GM23338 (cell line): ENCODE measurements at regions not wholly inside any gene's neighbourhood (a gene's known extent, or its start where the extent isn't known, plus 50 kb on each side); places are given as distances from the start of the nearest gene placed in this dataset.

Source experiments
- ATAC-seq: fragments of 200-7000 bp; cut with Tn5 transposase; 3 replicates; pipeline ENCODE4 v1.9.1; 2020
- DNase-seq: peaks from one replicate; pipeline ENCODE4 v3.0.0-alpha.2; 2015; ENCODE audit warnings: low spot score
- H2AFZ ChIP-seq: fragments of 200-600 bp; sonication (generic); 2 replicates; pipeline ENCODE4 v1.8.0; 2016; ENCODE audit warnings: antibody characterized with exemption, mild to moderate bottlenecking, moderate library complexity
- H3F3A ChIP-seq: fragments of 200-600 bp; sonication (generic); replicated peaks from 2 replicates; pipeline ENCODE4 v1.8.0; 2017; ENCODE audit warnings: antibody characterized with exemption, mixed run types, low read depth
- H3K27ac ChIP-seq: fragments of 200-600 bp; sonication (generic); 2 replicates; pipeline ENCODE4 v1.6.1; 2016; ENCODE audit warnings: low read depth
- H3K27me3 ChIP-seq: fragments of 200-600 bp; sonication (generic); 2 replicates; pipeline ENCODE4 v1.8.0; 2016; ENCODE audit warnings: mild to moderate bottlenecking, mixed run types, moderate library complexity; ENCODE audit not compliant: insufficient read depth
- H3K36me3 ChIP-seq: fragments of 200-600 bp; sonication (generic); 2 replicates; pipeline ENCODE4 v1.8.0; 2016; ENCODE audit warnings: mild to moderate bottlenecking; ENCODE audit not compliant: insufficient read depth
- H3K4me1 ChIP-seq: fragments of 200-600 bp; sonication (generic); 2 replicates; pipeline ENCODE4 v1.8.0; 2016; ENCODE audit warnings: mild to moderate bottlenecking, moderate library complexity; ENCODE audit not compliant: insufficient read depth
- H3K4me2 ChIP-seq: fragments of 200-600 bp; sonication (generic); 2 replicates; pipeline ENCODE4 v1.7.1; 2017; ENCODE audit warnings: mixed run types
- H3K4me3 ChIP-seq: fragments of 200-600 bp; sonication (generic); 2 replicates; pipeline ENCODE4 v1.6.1; 2016; ENCODE audit warnings: mixed run types
- H3K79me2 ChIP-seq: fragments of 200-600 bp; sonication (generic); replicated peaks from 2 replicates; pipeline ENCODE4 v1.8.0; 2017; ENCODE audit warnings: mild to moderate bottlenecking; ENCODE audit not compliant: insufficient read depth
- H3K9me2 ChIP-seq: fragments of 200-600 bp; sonication (generic); 2 replicates; pipeline ENCODE4 v1.8.0; 2017; ENCODE audit not compliant: insufficient read depth
- H4K20me1 ChIP-seq: fragments of 200-600 bp; sonication (generic); replicated peaks from 2 replicates; pipeline ENCODE4 v1.8.0; 2017; ENCODE audit warnings: mild to moderate bottlenecking; ENCODE audit not compliant: insufficient read depth
- H3K27ac Mint-ChIP-seq: 2 replicates; pipeline ENCODE4 v1.8.0; 2020; ENCODE audit warnings: inconsistent platforms, mild to moderate bottlenecking, moderate library complexity, mixed read lengths
- H3K27me3 Mint-ChIP-seq: 3 replicates; pipeline ENCODE4 v1.8.0; 2022; ENCODE audit warnings: low read depth, mild to moderate bottlenecking, moderate library complexity, mixed read lengths, inconsistent platforms; ENCODE audit not compliant: insufficient read depth, poor library complexity
- H3K36me3 Mint-ChIP-seq: 3 replicates; pipeline ENCODE4 v1.8.0; 2021; ENCODE audit warnings: low read depth, mild to moderate bottlenecking, inconsistent platforms, moderate library complexity, mixed read lengths
- H3K4me1 Mint-ChIP-seq: 3 replicates; pipeline ENCODE4 v1.8.0; 2020; ENCODE audit warnings: mild to moderate bottlenecking, inconsistent platforms, mixed read lengths
- H3K4me3 Mint-ChIP-seq: 3 replicates; pipeline ENCODE4 v1.8.0; 2021; ENCODE audit warnings: moderate library complexity, mild to moderate bottlenecking, inconsistent platforms, mixed read lengths
- H3K9me3 Mint-ChIP-seq: 3 replicates; pipeline ENCODE4 v1.8.0; 2020; ENCODE audit warnings: moderate library complexity, mild to moderate bottlenecking, inconsistent platforms, mixed read lengths
- CREB1 ChIP-seq: fragments of 250-450 bp; sonication (Bioruptor Pico); IDR thresholded peaks from 2 replicates; pipeline ENCODE4 v1.5.0; 2020; ENCODE audit warnings: low read depth, mild to moderate bottlenecking, moderate library complexity
- ETS1 ChIP-seq: IDR thresholded peaks from 2 replicates; pipeline ENCODE4 v1.6.1; 2016; ENCODE audit warnings: antibody characterized with exemption
- EZH2 ChIP-seq: fragments of 200-600 bp; sonication (generic); IDR thresholded peaks from one replicate; pipeline ENCODE4 v1.8.0; 2017; ENCODE audit warnings: antibody characterized with exemption, mild to moderate bottlenecking, low read depth; ENCODE audit not compliant: unreplicated experiment
- JUNB ChIP-seq: IDR thresholded peaks from one replicate; pipeline ENCODE4 v1.6.1; 2016; ENCODE audit warnings: antibody characterized with exemption; ENCODE audit not compliant: unreplicated experiment
- NANOG ChIP-seq: IDR thresholded peaks from 2 replicates; pipeline ENCODE4 v1.6.1; 2016; ENCODE audit warnings: antibody characterized with exemption, borderline replicate concordance
- POLR2AphosphoS5 ChIP-seq: IDR thresholded peaks from 2 replicates; pipeline ENCODE4 v1.6.1; 2016; ENCODE audit warnings: antibody characterized with exemption, low read depth
- REST ChIP-seq: IDR thresholded peaks from one replicate; pipeline ENCODE4 v1.6.1; 2018; ENCODE audit warnings: antibody characterized with exemption; ENCODE audit not compliant: unreplicated experiment
- STAT1 ChIP-seq: IDR thresholded peaks from one replicate; pipeline ENCODE4 v1.6.1; 2016; ENCODE audit warnings: antibody characterized with exemption; ENCODE audit not compliant: unreplicated experiment
- ZNF114 ChIP-seq: fragments of 250-450 bp; sonication (Bioruptor Pico); IDR thresholded peaks from 2 replicates; pipeline ENCODE4 v1.5.0; 2020; ENCODE audit warnings: mild to moderate bottlenecking, moderate library complexity
- ZNF331 ChIP-seq: fragments of 250-450 bp; sonication (Bioruptor Pico); IDR thresholded peaks from 2 replicates; pipeline ENCODE4 v1.5.0; 2020; ENCODE audit warnings: low read depth, mild to moderate bottlenecking, moderate library complexity

GRCh38 chr9:81053298-81054025, 635.9 kb downstream of the TLE1 start:
- no peaks in the 10 kb centered on the region for H3K4me1 ChIP-seq
- no peaks in the 10 kb centered on the region for H3F3A ChIP-seq
- no peak overlapping the region for H3K27ac Mint-ChIP-seq
- H3K36me3 ChIP-seq, result no peaks in the 10 kb centered on the region
- no peak overlapping the region for H2AFZ ChIP-seq
- H3K4me2 ChIP-seq, result no peak overlapping the region
- H3K4me3 ChIP-seq, result no peak overlapping the region
- no peaks in the 10 kb centered on the region for H4K20me1 ChIP-seq
- ATAC-seq (no peak), DNase-seq (no peak)
- no peaks in the 10 kb centered on the region for H3K9me2 ChIP-seq
- H3K27me3 ChIP-seq, result no peaks in the 10 kb centered on the region
- H3K4me1 Mint-ChIP-seq, result no peaks in the 10 kb centered on the region
- no peaks in the 10 kb centered on the region for H3K27me3 Mint-ChIP-seq
- TF ChIP-seq NANOG (no peak), ETS1 (no peak)
- H3K79me2 ChIP-seq, result no peaks in the 10 kb centered on the region
- H3K36me3 Mint-ChIP-seq, result no peaks in the 10 kb centered on the region
- H3K4me3 Mint-ChIP-seq, result no peak overlapping the region
- no peaks in the 10 kb centered on the region for H3K9me3 Mint-ChIP-seq
- H3K27ac ChIP-seq, result no peak overlapping the region

DNA sequence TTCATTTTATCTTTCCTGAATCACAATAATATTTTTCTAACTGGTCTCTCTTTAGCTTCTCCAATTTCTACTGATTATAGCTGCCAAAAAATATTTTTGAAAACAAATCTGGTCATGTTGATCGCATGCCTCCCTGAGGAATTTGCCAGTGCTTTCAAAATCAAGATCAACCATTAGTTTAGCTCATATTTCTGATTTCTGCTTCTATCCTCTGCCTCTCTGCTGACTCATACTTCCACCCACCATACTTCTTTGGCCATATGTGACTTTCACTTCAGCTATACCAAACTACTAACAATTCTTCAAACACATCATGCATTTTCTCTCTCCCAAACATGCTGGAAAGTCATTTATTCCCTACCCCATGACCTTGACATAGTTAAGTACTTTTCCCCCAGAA, 636.5 kb downstream of the TLE1 start:
- Histone ChIP-seq H3K4me2 (no peak overlapping the region), H2AFZ (no peak overlapping the region), H3K27me3 (no peaks in the 10 kb centered on the region), H3K36me3 (no peaks in the 10 kb centered on the region), H3F3A (no peaks in the 10 kb centered on the region), H3K9me2 (no peaks in the 10 kb centered on the region), H4K20me1 (no peaks in the 10 kb centered on the region), H3K4me3 (no peak overlapping the region), H3K4me1 (no peaks in the 10 kb centered on the region), H3K79me2 (no peaks in the 10 kb centered on the region), H3K27ac (no peak overlapping the region)
- no peaks in the 10 kb centered on the region for H3K4me1 Mint-ChIP-seq
- DNase-seq (no peak), ATAC-seq (no peak)
- H3K27ac Mint-ChIP-seq, result no peak overlapping the region
- H3K4me3 Mint-ChIP-seq, result no peak overlapping the region
- no peak for TF ChIP-seq REST
- no peak for TF ChIP-seq CREB1 (CRISPR knock-in tag)
- TF ChIP-seq ZNF331 (CRISPR knock-in tag), result no peak
- no peak for TF ChIP-seq ZNF114 (CRISPR knock-in tag)
- no peak for TF ChIP-seq STAT1
- TF ChIP-seq JUNB, result no peak
- no peak for TF ChIP-seq POLR2AphosphoS5
- TF ChIP-seq EZH2, result no peak
- no peaks in the 10 kb centered on the region for H3K27me3 Mint-ChIP-seq
- no peaks in the 10 kb centered on the region for H3K36me3 Mint-ChIP-seq
- no peaks in the 10 kb centered on the region for H3K9me3 Mint-ChIP-seq
